ENCODE measurements at regions not wholly inside any gene's neighbourhood (a gene's known extent, or its start where the extent isn't known, plus 50 kb on each side); places are given as distances from the start of the nearest gene placed in this dataset.

DNA sequence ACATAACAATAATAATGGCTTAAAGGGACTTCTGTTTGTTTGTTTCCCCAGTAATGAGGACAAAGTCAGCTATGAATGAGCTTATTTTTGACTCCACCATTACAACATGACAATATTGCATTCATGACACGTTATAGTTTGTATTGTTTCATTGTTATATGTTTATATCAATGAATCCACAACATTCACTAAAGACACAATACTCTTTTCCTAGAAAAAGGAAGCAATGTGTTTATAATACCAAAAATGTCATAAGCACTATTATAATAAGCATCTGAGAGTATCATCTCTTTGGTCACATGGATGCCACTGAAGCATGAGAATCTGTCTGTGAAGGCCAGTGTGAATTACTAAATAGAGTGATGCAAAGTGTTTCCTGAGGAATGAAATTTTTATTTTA, 1026.9 kb upstream of the C9orf72 start (continued):
- TF ChIP-seq PRMT3 (CRISPR knock-in tag; IDR thresholded peaks at IDR 0.05; ENCODE audit: borderline replicate concordance, low read depth) (no peak), FOXJ3 (CRISPR knock-in tag; IDR thresholded peaks at IDR 0.05; ENCODE audit: borderline replicate concordance) (no peak), ZNF230 (CRISPR knock-in tag; IDR thresholded peaks at IDR 0.05) (no peak)
- TF ChIP-seq, protein P1, sequence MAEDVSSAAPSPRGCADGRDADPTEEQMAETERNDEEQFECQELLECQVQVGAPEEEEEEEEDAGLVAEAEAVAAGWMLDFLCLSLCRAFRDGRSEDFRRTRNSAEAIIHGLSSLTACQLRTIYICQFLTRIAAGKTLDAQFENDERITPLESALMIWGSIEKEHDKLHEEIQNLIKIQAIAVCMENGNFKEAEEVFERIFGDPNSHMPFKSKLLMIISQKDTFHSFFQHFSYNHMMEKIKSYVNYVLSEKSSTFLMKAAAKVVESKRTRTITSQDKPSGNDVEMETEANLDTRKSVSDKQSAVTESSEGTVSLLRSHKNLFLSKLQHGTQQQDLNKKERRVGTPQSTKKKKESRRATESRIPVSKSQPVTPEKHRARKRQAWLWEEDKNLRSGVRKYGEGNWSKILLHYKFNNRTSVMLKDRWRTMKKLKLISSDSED (CRISPR knock-in tag; IDR thresholded peaks at IDR 0.05): no peak

DNA sequence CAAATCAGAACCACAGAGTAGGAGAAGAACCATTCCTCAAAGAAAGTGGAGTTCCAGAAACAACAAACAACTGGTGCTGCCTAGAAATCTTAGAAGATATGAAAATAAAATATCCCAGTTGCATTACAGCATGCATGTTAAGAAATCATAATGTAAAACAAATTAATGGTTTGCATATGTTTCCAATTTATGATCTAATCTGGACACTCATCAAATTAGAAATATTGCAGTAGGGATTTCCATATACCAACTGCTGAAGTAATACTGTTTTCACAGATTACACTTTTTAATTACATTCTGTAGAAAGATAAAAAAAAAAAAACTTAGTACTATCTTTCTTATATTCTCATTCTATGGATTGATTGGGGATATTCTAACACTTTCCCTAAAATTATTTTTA, 1034.6 kb upstream of the C9orf72 start:
- no TSS peak for BruUV-seq (replicated peaks)
- intact Hi-C loops (cut with micrococcal nuclease; ENCODE audit: unreplicated experiment): no loop called here
- ChIA-PET POLR2A (no interaction called here), CTCF (ENCODE audit: low intra/inter-chr PET ratio, low total read pairs) (no interaction called here)
- no peak overlapping the region for H3K9ac ChIP-seq (ENCODE audit: insufficient read depth, low read depth, low read length)
- H3K36me3 ChIP-seq (replicated peaks in 1 of 2; ENCODE audit: control insufficient read depth in 1 of 2, insufficient read depth in 2 of 2, low read length in 2 of 2): no peaks in the 10 kb centered on the region
- DNase-seq (ENCODE audit: low spot score) (no peak), ATAC-seq (no peak), FAIRE-seq (no peak)
- H2AFZ ChIP-seq (ENCODE audit: low read length): no peak overlapping the region
- H3K4me2 ChIP-seq (ENCODE audit: low read depth, low read length): no peak overlapping the region
- in situ Hi-C loops (cut with HindIII; ENCODE audit: extremely low pct_ligation_motif_present, low pct_unique_long_range_greater_than_20kb): no loop called here
- no peak overlapping the region for H3K27ac ChIP-seq (ENCODE audit: extremely low read length, insufficient read depth, low read length)
- no peak overlapping the region for H3K4me3 ChIP-seq (replicated peaks in 1 of 3; ENCODE audit: insufficient read depth in 1 of 3, low read depth in 2 of 3, low read length in 3 of 3)
- no peaks in the 10 kb centered on the region for H4K20me1 ChIP-seq (ENCODE audit: insufficient read depth, low read length)
- TF ChIP-seq SMC3 (IDR thresholded peaks at IDR 0.05; ENCODE audit: low read length) (no peak), KLF9 (CRISPR knock-in tag; IDR thresholded peaks at IDR 0.05; ENCODE audit: low read depth) (no peak), ZNF282 (IDR thresholded peaks at IDR 0.05; ENCODE audit: partially characterized antibody) (no peak), ZNF232 (CRISPR knock-in tag; IDR thresholded peaks at IDR 0.05; ENCODE audit: borderline replicate concordance) (no peak), MTA3 (CRISPR knock-in tag; IDR thresholded peaks at IDR 0.05) (no peak), ZNF775 (CRISPR knock-in tag; IDR thresholded peaks at IDR 0.05; ENCODE audit: borderline replicate concordance) (no peak), HNRNPK (IDR thresholded peaks at IDR 0.05; ENCODE audit: low read depth, low read length, poor library complexity, severe bottlenecking) (no peak), DNMT1 (CRISPR knock-in tag; IDR thresholded peaks at IDR 0.05) (no peak), SOX5 (CRISPR knock-in tag; IDR thresholded peaks at IDR 0.05; ENCODE audit: borderline replicate concordance) (no peak), SOX6 (IDR thresholded peaks at IDR 0.05) (no peak), SOX6 (CRISPR knock-in tag; IDR thresholded peaks at IDR 0.05) (no peak), NFKBIZ (CRISPR knock-in tag; IDR thresholded peaks at IDR 0.05) (no peak), KLF11 (CRISPR knock-in tag; IDR thresholded peaks at IDR 0.05) (no peak)
- TF ChIP-seq, protein P2, sequence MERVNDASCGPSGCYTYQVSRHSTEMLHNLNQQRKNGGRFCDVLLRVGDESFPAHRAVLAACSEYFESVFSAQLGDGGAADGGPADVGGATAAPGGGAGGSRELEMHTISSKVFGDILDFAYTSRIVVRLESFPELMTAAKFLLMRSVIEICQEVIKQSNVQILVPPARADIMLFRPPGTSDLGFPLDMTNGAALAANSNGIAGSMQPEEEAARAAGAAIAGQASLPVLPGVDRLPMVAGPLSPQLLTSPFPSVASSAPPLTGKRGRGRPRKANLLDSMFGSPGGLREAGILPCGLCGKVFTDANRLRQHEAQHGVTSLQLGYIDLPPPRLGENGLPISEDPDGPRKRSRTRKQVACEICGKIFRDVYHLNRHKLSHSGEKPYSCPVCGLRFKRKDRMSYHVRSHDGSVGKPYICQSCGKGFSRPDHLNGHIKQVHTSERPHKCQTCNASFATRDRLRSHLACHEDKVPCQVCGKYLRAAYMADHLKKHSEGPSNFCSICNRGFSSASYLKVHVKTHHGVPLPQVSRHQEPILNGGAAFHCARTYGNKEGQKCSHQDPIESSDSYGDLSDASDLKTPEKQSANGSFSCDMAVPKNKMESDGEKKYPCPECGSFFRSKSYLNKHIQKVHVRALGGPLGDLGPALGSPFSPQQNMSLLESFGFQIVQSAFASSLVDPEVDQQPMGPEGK (CRISPR knock-in tag; IDR thresholded peaks at IDR 0.05): no peak
- TF ChIP-seq, protein P3, sequence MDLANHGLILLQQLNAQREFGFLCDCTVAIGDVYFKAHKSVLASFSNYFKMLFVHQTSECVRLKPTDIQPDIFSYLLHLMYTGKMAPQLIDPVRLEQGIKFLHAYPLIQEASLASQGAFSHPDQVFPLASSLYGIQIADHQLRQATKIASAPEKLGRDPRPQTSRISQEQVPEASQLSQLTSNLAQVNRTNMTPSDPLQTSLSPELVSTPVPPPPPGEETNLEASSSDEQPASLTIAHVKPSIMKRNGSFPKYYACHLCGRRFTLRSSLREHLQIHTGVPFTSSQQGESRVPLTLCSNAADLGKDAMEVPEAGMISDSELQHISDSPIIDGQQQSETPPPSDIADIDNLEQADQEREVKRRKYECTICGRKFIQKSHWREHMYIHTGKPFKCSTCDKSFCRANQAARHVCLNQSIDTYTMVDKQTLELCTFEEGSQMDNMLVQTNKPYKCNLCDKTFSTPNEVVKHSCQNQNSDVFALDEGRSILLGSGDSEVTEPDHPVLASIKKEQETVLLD (CRISPR knock-in tag; IDR thresholded peaks at IDR 0.05; ENCODE audit: low read depth): no peak
- H3K27me3 ChIP-seq (ENCODE audit: control insufficient read depth in 1 of 2, insufficient read depth in 2 of 2, low read length in 2 of 2): no peaks in the 10 kb centered on the region
- no peaks in the 10 kb centered on the region for H3K9me3 ChIP-seq (ENCODE audit: low read length)
- H3K79me2 ChIP-seq (ENCODE audit: insufficient read depth, low read length): no peaks in the 10 kb centered on the region
- no peaks in the 10 kb centered on the region for H3K4me1 ChIP-seq (ENCODE audit: insufficient read depth, low read length)
